ENCODE measurements at regions not wholly inside any gene's neighbourhood (a gene's known extent, or its start where the extent isn't known, plus 50 kb on each side); places are given as distances from the start of the nearest gene placed in this dataset.

- Histone ChIP-seq H3K79me2 (ENCODE audit: insufficient read depth, low read length) (no peaks in the 10 kb centered on the region), H3K4me3 (replicated peaks in 1 of 3; ENCODE audit: low read depth in 2 of 3, low read length in 3 of 3) (no peak overlapping the region), H3K9me3 (replicated peaks in 1 of 2; ENCODE audit: control insufficient read depth in 1 of 2, insufficient read depth in 1 of 2, low read length in 2 of 2) (peaks cover 0 to 2% of the 10 kb centered on the region in 2 donors), H3K4me1 (ENCODE audit: control insufficient read depth in 1 of 2, insufficient read depth in 2 of 2, low read length in 2 of 2) (no peaks in the 10 kb centered on the region), H3K4me2 (replicated peaks; ENCODE audit: extremely low read depth, low read length, poor library complexity, severe bottlenecking) (no peak overlapping the region), H3K27ac (ENCODE audit: low read depth in 1 of 2, low read length in 2 of 2) (no peak overlapping the region), H3K9ac (ENCODE audit: insufficient read depth, low read length, poor library complexity, severe bottlenecking) (no peak overlapping the region), H3K36me3 (replicated peaks in 1 of 2; ENCODE audit: control insufficient read depth in 1 of 2, insufficient read depth in 2 of 2, low read length in 2 of 2) (no peaks in the 10 kb centered on the region), H2AFZ (ENCODE audit: insufficient read depth, low read depth, low read length, poor library complexity, severe bottlenecking) (no peak overlapping the region), H4K20me1 (ENCODE audit: insufficient read depth, low read length) (no peaks in the 10 kb centered on the region), H3K27me3 (ENCODE audit: control insufficient read depth in 2 of 2, insufficient read depth in 2 of 2, low read length in 2 of 2) (no peaks in the 10 kb centered on the region)
- Mint-ChIP-seq H3K36me3 (no peaks in the 10 kb centered on the region), H3K4me1 (no peaks in the 10 kb centered on the region), H3K27me3 (ENCODE audit: low read depth in 3 of 3) (no peaks in the 10 kb centered on the region), H3K9me3 (peaks cover 0 to 4% (median 0%) of the 10 kb centered on the region in 7 donors), H3K27ac (no peak overlapping the region), H3K4me3 (no peak overlapping the region)
- WGBS (ENCODE audit: insufficient coverage), result no CpG with 5 or more reads among the region's 2 CpGs
- intact Hi-C loops (cut with micrococcal nuclease), result no loop called here
- TF ChIP-seq, protein P1, sequence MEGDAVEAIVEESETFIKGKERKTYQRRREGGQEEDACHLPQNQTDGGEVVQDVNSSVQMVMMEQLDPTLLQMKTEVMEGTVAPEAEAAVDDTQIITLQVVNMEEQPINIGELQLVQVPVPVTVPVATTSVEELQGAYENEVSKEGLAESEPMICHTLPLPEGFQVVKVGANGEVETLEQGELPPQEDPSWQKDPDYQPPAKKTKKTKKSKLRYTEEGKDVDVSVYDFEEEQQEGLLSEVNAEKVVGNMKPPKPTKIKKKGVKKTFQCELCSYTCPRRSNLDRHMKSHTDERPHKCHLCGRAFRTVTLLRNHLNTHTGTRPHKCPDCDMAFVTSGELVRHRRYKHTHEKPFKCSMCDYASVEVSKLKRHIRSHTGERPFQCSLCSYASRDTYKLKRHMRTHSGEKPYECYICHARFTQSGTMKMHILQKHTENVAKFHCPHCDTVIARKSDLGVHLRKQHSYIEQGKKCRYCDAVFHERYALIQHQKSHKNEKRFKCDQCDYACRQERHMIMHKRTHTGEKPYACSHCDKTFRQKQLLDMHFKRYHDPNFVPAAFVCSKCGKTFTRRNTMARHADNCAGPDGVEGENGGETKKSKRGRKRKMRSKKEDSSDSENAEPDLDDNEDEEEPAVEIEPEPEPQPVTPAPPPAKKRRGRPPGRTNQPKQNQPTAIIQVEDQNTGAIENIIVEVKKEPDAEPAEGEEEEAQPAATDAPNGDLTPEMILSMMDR (IDR thresholded peaks at IDR 0.05), result no peak
- no peak for DNase-seq
These were observed 660.7 kb upstream of the PHF14 start for GRCh38 chr7:10312942-10313341.

GRCh38 chr7:10315881-10316280 is 657.8 kb upstream of the PHF14 start:
- Mint-ChIP-seq H3K36me3 (no peaks in the 10 kb centered on the region), H3K9me3 (peaks cover 0 to 6% (median 3%) of the 10 kb centered on the region in 7 donors), H3K27ac (no peak overlapping the region), H3K4me3 (no peak overlapping the region), H3K27me3 (ENCODE audit: low read depth in 3 of 3) (no peaks in the 10 kb centered on the region), H3K4me1 (no peaks in the 10 kb centered on the region)
- intact Hi-C loops (cut with micrococcal nuclease), result no loop called here
- no peak for DNase-seq
- Histone ChIP-seq H3K36me3 (replicated peaks in 1 of 2; ENCODE audit: control insufficient read depth in 1 of 2, insufficient read depth in 2 of 2, low read length in 2 of 2) (no peaks in the 10 kb centered on the region), H3K9me3 (replicated peaks in 1 of 2; ENCODE audit: control insufficient read depth in 1 of 2, insufficient read depth in 1 of 2, low read length in 2 of 2) (peaks cover 0 to 7% of the 10 kb centered on the region in 2 donors), H3K9ac (ENCODE audit: insufficient read depth, low read length, poor library complexity, severe bottlenecking) (no peak overlapping the region), H3K27ac (ENCODE audit: low read depth in 1 of 2, low read length in 2 of 2) (no peak overlapping the region), H3K27me3 (ENCODE audit: control insufficient read depth in 2 of 2, insufficient read depth in 2 of 2, low read length in 2 of 2) (no peaks in the 10 kb centered on the region), H4K20me1 (ENCODE audit: insufficient read depth, low read length) (no peaks in the 10 kb centered on the region), H2AFZ (ENCODE audit: insufficient read depth, low read depth, low read length, poor library complexity, severe bottlenecking) (no peak overlapping the region), H3K79me2 (ENCODE audit: insufficient read depth, low read length) (no peaks in the 10 kb centered on the region), H3K4me2 (replicated peaks; ENCODE audit: extremely low read depth, low read length, poor library complexity, severe bottlenecking) (no peak overlapping the region), H3K4me3 (replicated peaks in 1 of 3; ENCODE audit: low read depth in 2 of 3, low read length in 3 of 3) (no peak overlapping the region), H3K4me1 (ENCODE audit: control insufficient read depth in 1 of 2, insufficient read depth in 2 of 2, low read length in 2 of 2) (no peaks in the 10 kb centered on the region)
- TF ChIP-seq, protein P1 (IDR thresholded peaks at IDR 0.05), result no peak
- 91% methylated on average over 1 of the region's 4 CpGs for WGBS (ENCODE audit: insufficient coverage)
